Upper lobe of right lung (tissue), 1 donor: ENCODE measurements at regions not wholly inside any gene's neighbourhood (a gene's known extent, or its start where the extent isn't known, plus 50 kb on each side); places are given as distances from the start of the nearest gene placed in this dataset.

Experiments
- ATAC-seq: fragments of 200-7000 bp; cut with Tn5 transposase; one replicate; pipeline ENCODE4 v1.9.1; 2020; ENCODE audit warnings: mild to moderate bottlenecking, moderate library complexity
- DNase-seq: peaks from one replicate; pipeline ENCODE4 v3.0.0-alpha.2; 2020
- H3K27ac ChIP-seq: fragments of 200-600 bp; one replicate; pipeline ENCODE4 v1.8.0; 2022
- H3K27me3 ChIP-seq: fragments of 200-600 bp; one replicate; pipeline ENCODE4 v1.8.0; 2022; ENCODE audit warnings: mild to moderate bottlenecking
- H3K36me3 ChIP-seq: fragments of 200-600 bp; one replicate; pipeline ENCODE4 v1.8.0; 2022
- H3K4me1 ChIP-seq: fragments of 200-600 bp; one replicate; pipeline ENCODE4 v1.8.0; 2022
- H3K4me3 ChIP-seq: fragments of 200-600 bp; one replicate; pipeline ENCODE4 v1.8.0; 2022; ENCODE audit warnings: mild to moderate bottlenecking
- H3K9me3 ChIP-seq: fragments of 200-600 bp; one replicate; pipeline ENCODE4 v1.8.0; 2022
- CTCF ChIP-seq: fragments of 200-600 bp; IDR thresholded peaks from one replicate; pipeline ENCODE4 v1.8.0; 2022; ENCODE audit warnings: antibody characterized with exemption
- intact Hi-C: fragments of 100-400 bp; cut with DNase I; formaldehyde crosslinking; loops from one replicate; pipeline ENCODE4 v1.11.0; 2022
- donor health status: DM: no; HTN: yes; CAD: no; lungs with severe emphysema.

GRCh38 chr10:14407567-14407966, 76.8 kb upstream of the FRMD4A start:
- ATAC-seq, result no peak

GRCh38 chr10:14405076-14406065, 74.6 kb upstream of the FRMD4A start:
- peak overlapping the region; percentile 11 for H3K27ac ChIP-seq
- TF ChIP-seq CTCF, result no peak
- ATAC-seq (no peak), DNase-seq (no peak)
- H3K4me3 ChIP-seq, result no peak overlapping the region
- intact Hi-C loops, result no loop called here
- H3K4me1 ChIP-seq, result no peaks in the 10 kb centered on the region
- peaks cover 4% of the 10 kb centered on the region for H3K27me3 ChIP-seq
- H3K9me3 ChIP-seq, result no peaks in the 10 kb centered on the region
- no peaks in the 10 kb centered on the region for H3K36me3 ChIP-seq

More at GRCh38 chr10:14407567-14407966, 76.8 kb upstream of the FRMD4A start:
- no peaks in the 10 kb centered on the region for H3K36me3 ChIP-seq
- no peaks in the 10 kb centered on the region for H3K4me1 ChIP-seq
- TF ChIP-seq CTCF, result no peak
- no peak overlapping the region for H3K27ac ChIP-seq
- intact Hi-C loops, result no loop called here
- no peak for DNase-seq
- H3K27me3 ChIP-seq, result peaks cover 4% of the 10 kb centered on the region
- no peak overlapping the region for H3K4me3 ChIP-seq
- no peaks in the 10 kb centered on the region for H3K9me3 ChIP-seq

- no peak for TF ChIP-seq CTCF
- DNase-seq (no peak), ATAC-seq (no peak)
- Histone ChIP-seq H3K9me3 (no peaks in the 10 kb centered on the region), H3K4me1 (no peaks in the 10 kb centered on the region), H3K27me3 (peaks cover 4% of the 10 kb centered on the region), H3K27ac (no peak overlapping the region), H3K4me3 (no peak overlapping the region), H3K36me3 (no peaks in the 10 kb centered on the region)
- intact Hi-C loops, result no loop called here
Observed at GRCh38 chr10:14403881-14404623, 73.3 kb upstream of the FRMD4A start.

- H3K4me3 ChIP-seq, result no peak overlapping the region
- TF ChIP-seq CTCF, result no peak
- intact Hi-C loops, result no loop called here
- DNase-seq, result no peak
- H3K27ac ChIP-seq, result no peak overlapping the region
- no peak for ATAC-seq
- H3K4me1 ChIP-seq, result no peaks in the 10 kb centered on the region
- peaks cover 4% of the 10 kb centered on the region for H3K27me3 ChIP-seq
- no peaks in the 10 kb centered on the region for H3K36me3 ChIP-seq
- no peaks in the 10 kb centered on the region for H3K9me3 ChIP-seq
Observed at GRCh38 chr10:14403359-14403758, 72.6 kb upstream of the FRMD4A start.

GRCh38 chr10:14399641-14400040, 68.9 kb upstream of the FRMD4A start:
- no peak for TF ChIP-seq CTCF
- H3K27me3 ChIP-seq, result no peaks in the 10 kb centered on the region
- no peaks in the 10 kb centered on the region for H3K36me3 ChIP-seq
- no peak overlapping the region for H3K4me3 ChIP-seq
- no peaks in the 10 kb centered on the region for H3K9me3 ChIP-seq
- intact Hi-C loops, result no loop called here
- DNase-seq (no peak), ATAC-seq (no peak)
- H3K27ac ChIP-seq, result no peak overlapping the region
- H3K4me1 ChIP-seq, result no peaks in the 10 kb centered on the region
